MG63 (cell line): ENCODE measurements at regions not wholly inside any gene's neighbourhood (a gene's known extent, or its start where the extent isn't known, plus 50 kb on each side); places are given as distances from the start of the nearest gene placed in this dataset.
"Not testable (repeated sequence)": the region's sequence is repeated elsewhere in the genome, so short reads cannot be mapped to it uniquely, and the experiment has no call there.

Source experiments
- DNase-seq: peaks from one replicate; pipeline ENCODE4 v3.0.0-alpha.2; 2020
- H3K27me3 ChIP-seq: fragments of 250-450 bp; sonication (Bioruptor Pico); 2 replicates; pipeline ENCODE4 v1.5.1; 2020; ENCODE audit warnings: mild to moderate bottlenecking, moderate library complexity
- H3K36me3 ChIP-seq: fragments of 250-450 bp; sonication (Bioruptor Pico); 2 replicates; pipeline ENCODE4 v1.5.1; 2020; ENCODE audit warnings: mild to moderate bottlenecking, moderate library complexity
- H3K4me3 ChIP-seq: fragments of 250-450 bp; sonication (Bioruptor Pico); 2 replicates; pipeline ENCODE4 v1.5.1; 2020; ENCODE audit warnings: mild to moderate bottlenecking, moderate library complexity
- H3K9me3 ChIP-seq: fragments of 250-450 bp; sonication (Bioruptor Pico); 2 replicates; pipeline ENCODE4 v1.5.1; 2020; ENCODE audit warnings: mild to moderate bottlenecking, moderate library complexity

GRCh38 chr17:54465443-54465842 is 435.2 kb upstream of the TOM1L1 start:
- DNase-seq, H3K27me3 ChIP-seq, H3K9me3 ChIP-seq, H3K36me3 ChIP-seq, H3K4me3 ChIP-seq: not testable (repeated sequence)

- H3K9me3 ChIP-seq = no peaks in the 10 kb centered on the region
- no peaks in the 10 kb centered on the region for H3K27me3 ChIP-seq
- no peak overlapping the region for H3K4me3 ChIP-seq
- H3K36me3 ChIP-seq = no peaks in the 10 kb centered on the region
- no peak for DNase-seq
Observed at GRCh38 chr17:54466875-54467274, 433.8 kb upstream of the TOM1L1 start.

- Histone ChIP-seq H3K4me3 (no peak overlapping the region), H3K36me3 (no peaks in the 10 kb centered on the region), H3K27me3 (no peaks in the 10 kb centered on the region), H3K9me3 (no peaks in the 10 kb centered on the region)
- DNase-seq = no peak
Observed at GRCh38 chr17:54482843-54483242, 417.8 kb upstream of the TOM1L1 start.

DNA sequence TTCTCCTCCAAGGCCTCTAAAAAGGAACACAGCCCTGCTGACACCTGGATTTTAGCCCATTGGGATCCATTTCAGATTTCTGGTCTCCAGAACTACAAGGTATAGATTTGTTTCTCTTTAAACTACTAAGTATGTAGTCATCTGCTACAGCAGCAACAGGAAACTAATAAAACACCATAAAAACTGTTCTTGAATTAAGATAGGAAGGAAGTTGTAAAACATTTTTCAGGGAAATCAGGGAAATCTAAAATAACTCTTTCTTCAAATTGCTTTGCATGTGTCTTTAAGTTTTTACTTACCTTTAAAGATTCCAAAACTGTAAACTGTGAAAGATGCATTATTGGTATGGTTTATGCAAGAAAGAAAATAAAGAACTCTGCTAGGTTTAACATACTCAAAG is 407.0 kb upstream of the TOM1L1 start:
- H3K9me3 ChIP-seq = no peaks in the 10 kb centered on the region
- no peaks in the 10 kb centered on the region for H3K36me3 ChIP-seq
- H3K27me3 ChIP-seq = no peaks in the 10 kb centered on the region
- H3K4me3 ChIP-seq = no peak overlapping the region
- no peak for DNase-seq

DNA sequence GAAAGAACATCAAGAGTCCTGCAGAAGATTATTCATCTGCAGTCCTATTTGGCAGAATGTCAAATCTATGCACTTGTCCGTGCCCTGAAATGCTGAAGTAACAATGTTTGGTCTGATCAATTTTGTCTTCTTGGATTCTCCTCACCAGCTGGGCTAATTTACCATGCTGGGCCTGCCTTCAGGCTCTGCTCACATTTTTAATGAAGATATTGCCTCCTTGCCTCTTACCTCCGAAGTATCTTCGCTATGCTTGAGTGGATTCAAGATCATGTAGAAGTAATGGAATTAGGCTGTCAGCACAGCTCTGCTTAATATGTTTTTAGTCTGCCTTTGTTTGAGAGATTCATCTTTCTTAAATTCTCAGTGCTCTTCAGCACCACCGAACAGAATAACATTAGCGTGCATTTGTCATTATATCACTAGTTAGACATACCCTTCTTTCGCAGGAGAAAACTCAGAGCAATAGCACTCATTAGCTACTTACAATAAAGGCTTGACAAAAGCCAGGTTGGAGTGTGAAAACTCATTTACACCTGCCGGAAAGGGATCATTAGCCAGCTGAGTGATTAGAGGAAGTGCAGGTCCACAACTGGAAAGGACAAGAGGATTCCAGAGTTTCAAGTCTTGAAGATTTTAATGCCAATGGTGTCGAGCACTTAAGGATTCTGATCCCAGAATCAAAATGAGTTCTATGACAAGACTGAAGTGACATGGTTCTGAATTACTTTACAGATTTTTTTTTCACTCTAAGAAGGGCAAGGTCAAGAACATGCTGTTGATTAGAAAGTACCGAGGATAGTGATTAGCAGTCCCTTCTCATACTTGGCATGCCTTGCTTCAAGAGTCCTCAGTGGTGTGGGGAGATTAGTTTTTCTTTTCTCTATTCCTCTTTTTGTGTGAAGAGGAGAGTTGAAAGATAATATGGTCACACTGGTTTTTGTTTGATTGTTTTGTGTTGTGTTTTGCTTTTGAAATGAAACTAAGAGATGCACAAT is 405.6 kb upstream of the TOM1L1 start:
- H3K36me3 ChIP-seq = no peaks in the 10 kb centered on the region
- no peak overlapping the region for H3K4me3 ChIP-seq
- H3K9me3 ChIP-seq = no peaks in the 10 kb centered on the region
- no peak for DNase-seq
- H3K27me3 ChIP-seq = no peaks in the 10 kb centered on the region

DNA sequence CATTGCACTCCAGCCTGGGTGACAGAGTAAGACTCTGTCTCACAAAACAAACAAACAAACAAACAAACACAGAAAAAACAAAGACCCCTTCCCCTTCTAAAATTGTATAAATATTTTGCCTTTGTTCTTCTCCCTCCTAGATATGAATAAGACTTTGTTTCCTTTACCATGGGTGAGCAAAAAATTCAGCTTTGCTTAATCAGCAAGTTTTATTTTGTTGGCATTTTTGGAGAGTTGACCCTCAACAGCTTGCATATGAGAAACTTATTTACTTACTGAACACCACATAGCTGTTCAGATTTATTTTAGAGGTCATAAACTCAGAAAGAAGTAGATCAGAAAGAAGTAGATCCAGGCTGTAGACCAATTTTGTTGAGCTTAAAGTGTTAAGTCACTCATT is 395.2 kb upstream of the TOM1L1 start:
- no peak overlapping the region for H3K4me3 ChIP-seq
- no peaks in the 10 kb centered on the region for H3K9me3 ChIP-seq
- no peaks in the 10 kb centered on the region for H3K27me3 ChIP-seq
- no peaks in the 10 kb centered on the region for H3K36me3 ChIP-seq
- DNase-seq = no peak

DNA sequence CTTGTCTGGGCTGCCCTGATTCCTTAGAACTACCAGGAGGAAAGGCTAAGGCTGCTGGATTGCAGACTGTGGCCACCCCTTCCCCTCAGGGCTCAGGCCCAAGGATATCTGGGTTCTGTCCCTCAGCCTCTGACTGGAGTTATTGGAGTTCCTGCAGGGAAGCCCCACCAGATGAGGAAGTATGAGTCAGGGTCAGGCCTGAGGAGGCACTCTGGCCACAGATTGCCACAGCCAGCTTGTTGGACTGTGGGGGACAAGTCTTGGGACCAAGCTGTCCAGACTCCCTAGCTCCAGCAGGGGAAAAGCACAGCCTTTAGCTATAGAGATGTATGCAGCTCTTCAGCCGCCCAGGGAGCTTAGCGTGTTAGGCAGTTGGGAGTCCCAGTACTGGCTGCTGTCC is 381.9 kb upstream of the TOM1L1 start:
- DNase-seq = no peak
- H3K27me3 ChIP-seq = no peaks in the 10 kb centered on the region; the same call in 1 of the 2 replicates
- H3K36me3 ChIP-seq = no peaks in the 10 kb centered on the region
- no peak overlapping the region for H3K4me3 ChIP-seq
- H3K9me3 ChIP-seq = no peaks in the 10 kb centered on the region

- no peaks in the 10 kb centered on the region; the same call in 1 of the 2 replicates for H3K27me3 ChIP-seq
- no peaks in the 10 kb centered on the region for H3K9me3 ChIP-seq
- H3K4me3 ChIP-seq = no peak overlapping the region
- no peak for DNase-seq
- H3K36me3 ChIP-seq = no peaks in the 10 kb centered on the region
Observed at GRCh38 chr17:54521137-54521536, 379.5 kb upstream of the TOM1L1 start.

GRCh38 chr17:54524501-54524900 is 376.2 kb upstream of the TOM1L1 start:
- Histone ChIP-seq H3K27me3 (no peaks in the 10 kb centered on the region; the same call in 1 of the 2 replicates), H3K4me3 (no peak overlapping the region), H3K36me3 (no peaks in the 10 kb centered on the region), H3K9me3 (no peaks in the 10 kb centered on the region)
- no peak for DNase-seq

GRCh38 chr17:54527941-54528340 is 372.7 kb upstream of the TOM1L1 start:
- no peaks in the 10 kb centered on the region for H3K9me3 ChIP-seq
- no peak overlapping the region for H3K4me3 ChIP-seq
- DNase-seq = no peak
- no peaks in the 10 kb centered on the region for H3K36me3 ChIP-seq
- H3K27me3 ChIP-seq = no peaks in the 10 kb centered on the region; the same call in 1 of the 2 replicates

DNA sequence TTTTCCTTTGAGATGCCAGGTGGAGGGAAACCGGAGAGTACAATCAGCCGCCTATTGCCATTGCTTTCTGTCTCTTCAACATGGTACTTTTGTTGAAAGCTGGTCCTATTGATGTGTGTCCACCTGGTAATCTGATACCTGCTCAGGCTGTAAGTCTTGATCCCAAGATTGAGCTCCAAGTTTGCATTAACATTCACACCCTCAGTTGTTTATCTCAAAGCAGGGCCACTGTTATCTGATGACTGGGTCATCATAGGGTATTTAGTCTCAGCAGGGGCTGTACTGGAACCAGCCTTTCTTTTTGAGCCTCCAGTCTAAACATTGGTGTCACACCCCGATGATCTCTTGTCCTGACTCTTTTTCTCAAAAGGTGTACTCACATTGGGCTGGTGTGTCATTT is 370.3 kb upstream of the TOM1L1 start:
- H3K9me3 ChIP-seq = no peaks in the 10 kb centered on the region
- no peaks in the 10 kb centered on the region for H3K36me3 ChIP-seq
- no peaks in the 10 kb centered on the region for H3K27me3 ChIP-seq
- no peak overlapping the region for H3K4me3 ChIP-seq
- no peak for DNase-seq

DNA sequence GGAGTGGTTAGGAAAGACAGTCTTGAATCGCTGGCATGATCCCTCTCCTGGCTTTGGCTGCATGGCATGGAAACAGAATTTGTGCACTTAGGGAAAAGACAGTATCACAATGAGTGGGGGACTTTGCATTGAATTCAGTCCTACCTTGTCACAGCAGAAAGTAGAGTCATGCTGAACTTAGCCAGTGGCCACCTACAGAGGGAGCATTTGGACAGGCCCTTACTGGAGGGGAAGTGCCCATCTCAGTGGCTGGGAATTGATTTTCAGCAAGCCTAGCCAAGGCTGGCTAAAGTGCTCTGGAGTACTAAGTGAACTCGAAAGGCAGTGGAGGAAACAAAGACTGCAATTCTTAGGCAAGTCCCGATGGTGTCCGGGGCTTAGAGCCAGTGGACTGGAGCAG is 364.3 kb upstream of the TOM1L1 start:
- DNase-seq = no peak
- no peak overlapping the region for H3K4me3 ChIP-seq
- H3K27me3 ChIP-seq = no peaks in the 10 kb centered on the region
- no peaks in the 10 kb centered on the region for H3K9me3 ChIP-seq
- H3K36me3 ChIP-seq = no peaks in the 10 kb centered on the region

DNA sequence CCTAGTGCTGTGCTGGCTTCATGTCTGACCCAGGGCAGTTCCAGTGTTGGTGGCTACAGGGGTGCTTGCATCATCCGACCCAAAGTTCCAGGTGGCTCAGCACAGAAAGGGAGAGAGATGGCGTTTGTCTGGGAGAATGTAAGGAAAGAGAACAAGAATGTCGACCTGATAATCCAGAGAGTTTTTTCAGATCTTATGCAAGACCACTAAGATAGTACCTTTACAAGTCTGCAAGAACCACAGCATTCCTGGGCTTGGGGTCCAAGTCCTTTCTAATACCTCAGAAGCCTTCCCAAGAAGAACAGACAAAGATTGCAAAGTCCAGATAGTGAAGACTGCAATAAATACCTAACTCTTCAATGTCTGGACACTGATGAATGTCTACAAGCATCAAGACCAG is 363.0 kb upstream of the TOM1L1 start:
- Histone ChIP-seq H3K9me3 (no peaks in the 10 kb centered on the region), H3K36me3 (no peaks in the 10 kb centered on the region), H3K4me3 (no peak overlapping the region), H3K27me3 (no peaks in the 10 kb centered on the region)
- no peak for DNase-seq

- DNase-seq = no peak
- Histone ChIP-seq H3K9me3 (no peaks in the 10 kb centered on the region; the same call in 1 of the 2 replicates), H3K36me3 (no peaks in the 10 kb centered on the region), H3K27me3 (no peaks in the 10 kb centered on the region), H3K4me3 (no peak overlapping the region)
Observed at GRCh38 chr17:54544249-54544648, 356.4 kb upstream of the TOM1L1 start.

DNA sequence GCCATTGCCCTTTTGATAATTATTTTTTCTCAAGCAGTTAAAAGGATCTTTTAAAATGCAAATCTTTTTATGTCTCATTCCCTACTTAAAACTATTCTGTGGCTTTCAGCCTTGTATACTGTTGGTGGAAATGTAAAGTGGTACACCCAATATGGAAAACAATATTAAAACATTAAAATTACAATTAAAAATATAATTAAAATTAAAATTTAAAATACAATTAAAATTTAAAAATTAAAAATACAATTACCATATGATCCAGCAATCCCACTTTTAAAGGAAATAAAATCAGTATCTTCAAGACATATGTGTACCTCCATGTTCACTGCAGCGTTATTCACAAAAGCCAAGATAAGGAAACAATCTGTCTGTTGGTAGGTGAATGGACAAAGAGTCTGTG is 340.8 kb upstream of the TOM1L1 start:
- Histone ChIP-seq H3K27me3 (no peaks in the 10 kb centered on the region), H3K36me3 (no peaks in the 10 kb centered on the region), H3K4me3 (no peak overlapping the region), H3K9me3 (no peaks in the 10 kb centered on the region)
- no peak for DNase-seq

GRCh38 chr17:54608634-54609155 is 292.0 kb upstream of the TOM1L1 start:
- Histone ChIP-seq H3K36me3 (no peaks in the 10 kb centered on the region), H3K9me3 (no peaks in the 10 kb centered on the region), H3K4me3 (no peak overlapping the region), H3K27me3 (no peaks in the 10 kb centered on the region)
- DNase-seq = no peak

DNA sequence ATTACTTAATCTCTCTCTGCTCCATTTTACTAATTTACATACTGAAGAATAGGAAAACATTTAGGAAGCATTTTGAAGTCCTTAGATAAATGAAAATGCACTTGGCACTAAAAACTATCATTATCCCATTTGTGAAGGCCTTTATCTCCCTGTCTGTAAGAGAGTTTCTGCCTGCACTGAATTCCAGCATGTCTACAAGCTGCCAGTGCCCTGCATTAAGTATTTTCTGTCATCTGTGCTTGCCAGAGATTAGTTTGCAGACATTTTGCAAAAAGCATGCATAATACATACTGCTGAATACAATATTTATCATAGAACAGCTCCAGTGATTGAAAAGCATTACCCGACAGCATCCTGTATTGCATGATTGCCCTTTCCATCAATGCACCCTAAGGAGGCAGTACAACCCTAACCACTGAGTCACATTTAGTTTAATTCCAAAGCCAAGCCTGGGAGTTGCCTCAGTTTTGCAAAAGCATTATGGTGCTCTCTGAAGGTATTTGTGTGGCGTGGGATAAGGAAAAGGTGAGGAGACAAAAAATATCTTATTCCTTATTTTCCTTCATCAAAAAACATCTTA is 280.2 kb upstream of the TOM1L1 start:
- DNase-seq = no peak
- Histone ChIP-seq H3K36me3 (no peaks in the 10 kb centered on the region), H3K9me3 (no peaks in the 10 kb centered on the region), H3K4me3 (no peak overlapping the region), H3K27me3 (no peaks in the 10 kb centered on the region)

GRCh38 chr17:54623746-54624145 is 276.9 kb upstream of the TOM1L1 start:
- Histone ChIP-seq H3K36me3 (no peaks in the 10 kb centered on the region), H3K4me3 (no peak overlapping the region), H3K27me3 (no peaks in the 10 kb centered on the region; the same call in 1 of the 2 replicates), H3K9me3 (no peaks in the 10 kb centered on the region)
- DNase-seq = no peak
